HFFc6 (cell line): ENCODE measurements at regions not wholly inside any gene's neighbourhood (a gene's known extent, or its start where the extent isn't known, plus 50 kb on each side); places are given as distances from the start of the nearest gene placed in this dataset.

Experiments used
- DNase-seq: peaks from one replicate; pipeline ENCODE4 v3.0.0-alpha.2; 2018
- H3K27ac Mint-ChIP-seq: 2 replicates; pipeline ENCODE4 v1.8.0; 2020; ENCODE audit warnings: mild to moderate bottlenecking, mixed read lengths
- H3K27me3 Mint-ChIP-seq: 2 replicates; pipeline ENCODE4 v1.8.0; 2021; ENCODE audit warnings: mild to moderate bottlenecking, moderate library complexity, mixed read lengths; ENCODE audit not compliant: insufficient read depth
- H3K36me3 Mint-ChIP-seq: 2 replicates; pipeline ENCODE4 v1.8.0; 2021; ENCODE audit warnings: low read depth, mixed read lengths
- H3K4me1 Mint-ChIP-seq: 2 replicates; pipeline ENCODE4 v1.8.0; 2020; ENCODE audit warnings: low read depth, mixed read lengths
- H3K4me3 Mint-ChIP-seq: 2 replicates; pipeline ENCODE4 v1.8.0; 2020; ENCODE audit warnings: mild to moderate bottlenecking, moderate library complexity, mixed read lengths
- H3K9me3 Mint-ChIP-seq: 2 replicates; pipeline ENCODE4 v1.8.0; 2020; ENCODE audit warnings: mild to moderate bottlenecking, mixed read lengths
- CTCF ChIP-seq: fragments of 200-600 bp; sonication (generic); IDR thresholded peaks from 2 replicates; pipeline ENCODE4 v1.5.0; 2021; ENCODE audit warnings: antibody characterized with exemption, mild to moderate bottlenecking

GRCh38 chr2:183575481-183575880 lies 451.2 kb downstream of the NUP35 start:
- H3K36me3 Mint-ChIP-seq = no peaks in the 10 kb centered on the region
- H3K4me1 Mint-ChIP-seq = no peaks in the 10 kb centered on the region
- no peak overlapping the region for H3K4me3 Mint-ChIP-seq
- H3K9me3 Mint-ChIP-seq = peaks cover 22% of the 10 kb centered on the region
- H3K27me3 Mint-ChIP-seq = no peaks in the 10 kb centered on the region
- no peak for TF ChIP-seq CTCF
- no peak for DNase-seq
- H3K27ac Mint-ChIP-seq = no peak overlapping the region

- DNase-seq = no peak
- no peak for TF ChIP-seq CTCF
- Mint-ChIP-seq H3K9me3 (peaks cover 31% of the 10 kb centered on the region), H3K27ac (no peak overlapping the region), H3K4me1 (no peaks in the 10 kb centered on the region), H3K27me3 (no peaks in the 10 kb centered on the region), H3K4me3 (no peak overlapping the region), H3K36me3 (no peaks in the 10 kb centered on the region)
Measured at GRCh38 chr2:183579686-183580085, 455.4 kb downstream of the NUP35 start.

GRCh38 chr2:183592271-183592670 lies 468.0 kb downstream of the NUP35 start:
- no peak overlapping the region for H3K27ac Mint-ChIP-seq
- H3K4me1 Mint-ChIP-seq = no peaks in the 10 kb centered on the region
- H3K27me3 Mint-ChIP-seq = no peaks in the 10 kb centered on the region
- H3K9me3 Mint-ChIP-seq = peaks cover 17% of the 10 kb centered on the region
- peaks cover 5% of the 10 kb centered on the region; the same call in 1 of the 2 replicates for H3K36me3 Mint-ChIP-seq
- no peak for TF ChIP-seq CTCF
- no peak overlapping the region for H3K4me3 Mint-ChIP-seq
- DNase-seq = no peak

GRCh38 chr2:183594150-183594549 lies 469.9 kb downstream of the NUP35 start:
- H3K9me3 Mint-ChIP-seq = peaks cover 12% of the 10 kb centered on the region
- no peaks in the 10 kb centered on the region for H3K27me3 Mint-ChIP-seq
- no peak for TF ChIP-seq CTCF
- no peaks in the 10 kb centered on the region for H3K36me3 Mint-ChIP-seq
- H3K4me1 Mint-ChIP-seq = no peaks in the 10 kb centered on the region
- H3K4me3 Mint-ChIP-seq = no peak overlapping the region
- DNase-seq = no peak
- H3K27ac Mint-ChIP-seq = no peak overlapping the region

GRCh38 chr2:183597841-183598240 lies 473.6 kb downstream of the NUP35 start:
- no peak overlapping the region for H3K4me3 Mint-ChIP-seq
- no peak overlapping the region for H3K27ac Mint-ChIP-seq
- H3K36me3 Mint-ChIP-seq = no peaks in the 10 kb centered on the region
- peaks cover 9% of the 10 kb centered on the region for H3K9me3 Mint-ChIP-seq
- H3K4me1 Mint-ChIP-seq = no peaks in the 10 kb centered on the region
- no peak for TF ChIP-seq CTCF
- no peak for DNase-seq
- H3K27me3 Mint-ChIP-seq = no peaks in the 10 kb centered on the region

GRCh38 chr2:183604065-183604464 lies 479.8 kb downstream of the NUP35 start:
- H3K27ac Mint-ChIP-seq = no peak overlapping the region
- DNase-seq = no peak
- H3K4me1 Mint-ChIP-seq = no peaks in the 10 kb centered on the region
- TF ChIP-seq CTCF = no peak
- peaks cover 18% of the 10 kb centered on the region for H3K9me3 Mint-ChIP-seq
- H3K27me3 Mint-ChIP-seq = no peaks in the 10 kb centered on the region
- H3K36me3 Mint-ChIP-seq = no peaks in the 10 kb centered on the region
- H3K4me3 Mint-ChIP-seq = no peak overlapping the region
